ENCODE measurements at regions not wholly inside any gene's neighbourhood (a gene's known extent, or its start where the extent isn't known, plus 50 kb on each side); places are given as distances from the start of the nearest gene placed in this dataset.

- TF ChIP-seq, protein P1, sequence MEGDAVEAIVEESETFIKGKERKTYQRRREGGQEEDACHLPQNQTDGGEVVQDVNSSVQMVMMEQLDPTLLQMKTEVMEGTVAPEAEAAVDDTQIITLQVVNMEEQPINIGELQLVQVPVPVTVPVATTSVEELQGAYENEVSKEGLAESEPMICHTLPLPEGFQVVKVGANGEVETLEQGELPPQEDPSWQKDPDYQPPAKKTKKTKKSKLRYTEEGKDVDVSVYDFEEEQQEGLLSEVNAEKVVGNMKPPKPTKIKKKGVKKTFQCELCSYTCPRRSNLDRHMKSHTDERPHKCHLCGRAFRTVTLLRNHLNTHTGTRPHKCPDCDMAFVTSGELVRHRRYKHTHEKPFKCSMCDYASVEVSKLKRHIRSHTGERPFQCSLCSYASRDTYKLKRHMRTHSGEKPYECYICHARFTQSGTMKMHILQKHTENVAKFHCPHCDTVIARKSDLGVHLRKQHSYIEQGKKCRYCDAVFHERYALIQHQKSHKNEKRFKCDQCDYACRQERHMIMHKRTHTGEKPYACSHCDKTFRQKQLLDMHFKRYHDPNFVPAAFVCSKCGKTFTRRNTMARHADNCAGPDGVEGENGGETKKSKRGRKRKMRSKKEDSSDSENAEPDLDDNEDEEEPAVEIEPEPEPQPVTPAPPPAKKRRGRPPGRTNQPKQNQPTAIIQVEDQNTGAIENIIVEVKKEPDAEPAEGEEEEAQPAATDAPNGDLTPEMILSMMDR (IDR thresholded peaks at IDR 0.05; ENCODE audit: insufficient read depth, low read depth, low read length, missing control alignments): no peak
- no peak for DNase-seq (ENCODE audit: low read depth)
- no peak overlapping the region for H3K4me3 ChIP-seq (ENCODE audit: low read depth, low read length)
These were observed 107.3 kb upstream of the STARD13 start for GRCh38 chr13:33392794-33393405.

GRCh38 chr13:33394294-33394932, 108.9 kb upstream of the STARD13 start:
- DNase-seq (ENCODE audit: low read depth): no peak
- H3K4me3 ChIP-seq (ENCODE audit: low read depth, low read length): no peak overlapping the region
- TF ChIP-seq, protein P1 (IDR thresholded peaks at IDR 0.05; ENCODE audit: insufficient read depth, low read depth, low read length, missing control alignments): no peak

DNA sequence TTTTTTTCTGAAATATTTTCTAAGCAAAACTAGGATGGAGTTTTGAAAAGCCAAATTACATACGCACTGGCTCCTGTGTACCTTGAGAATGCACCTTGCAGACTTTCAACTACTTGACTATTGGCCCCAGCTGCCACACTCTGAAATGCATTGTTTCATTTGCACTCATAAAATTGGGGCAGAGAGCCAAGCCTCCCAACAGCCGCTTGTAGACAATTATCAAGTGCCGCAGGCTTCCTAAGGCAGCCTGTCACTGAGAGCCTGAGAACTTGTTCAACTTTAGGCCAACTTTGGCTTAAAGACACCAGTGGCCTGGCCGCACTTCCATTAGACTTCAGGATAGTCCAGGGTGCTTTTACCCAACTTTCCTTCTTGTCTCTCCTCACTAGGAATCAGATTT, 115.7 kb upstream of the STARD13 start:
- TF ChIP-seq, protein P1 (IDR thresholded peaks at IDR 0.05; ENCODE audit: insufficient read depth, low read depth, low read length, missing control alignments): no peak
- H3K4me3 ChIP-seq (ENCODE audit: low read depth, low read length): no peak overlapping the region
- no peak for DNase-seq (ENCODE audit: low read depth)

DNA sequence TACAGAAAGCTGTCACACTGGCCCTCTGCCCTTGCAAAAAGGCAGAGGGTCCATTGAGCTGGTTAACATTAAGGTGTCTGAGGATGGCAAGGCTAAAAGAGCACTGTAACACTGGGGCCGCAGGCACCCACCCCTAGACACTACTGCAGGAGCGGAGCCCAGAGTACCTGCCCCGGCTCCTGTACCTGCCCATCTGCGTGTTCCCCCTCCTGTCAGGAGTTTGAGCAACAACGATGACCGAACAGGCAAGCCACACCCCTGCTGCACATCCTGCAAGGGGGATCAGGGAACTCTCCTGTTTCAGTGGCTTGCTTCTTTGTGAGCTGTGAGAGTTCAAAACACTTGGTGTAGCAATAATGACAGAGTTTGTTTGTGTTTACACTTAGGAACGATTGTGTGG, 117.4 kb upstream of the STARD13 start:
- TF ChIP-seq, protein P1 (IDR thresholded peaks at IDR 0.05; ENCODE audit: insufficient read depth, low read depth, low read length, missing control alignments): no peak
- DNase-seq (ENCODE audit: low read depth): no peak
- no peak overlapping the region for H3K4me3 ChIP-seq (ENCODE audit: low read depth, low read length)

GRCh38 chr13:33403807-33404362, 118.3 kb upstream of the STARD13 start:
- TF ChIP-seq, protein P1 (IDR thresholded peaks at IDR 0.05; ENCODE audit: insufficient read depth, low read depth, low read length, missing control alignments): no peak
- DNase-seq (ENCODE audit: low read depth): no peak
- no peak overlapping the region for H3K4me3 ChIP-seq (ENCODE audit: low read depth, low read length)

DNA sequence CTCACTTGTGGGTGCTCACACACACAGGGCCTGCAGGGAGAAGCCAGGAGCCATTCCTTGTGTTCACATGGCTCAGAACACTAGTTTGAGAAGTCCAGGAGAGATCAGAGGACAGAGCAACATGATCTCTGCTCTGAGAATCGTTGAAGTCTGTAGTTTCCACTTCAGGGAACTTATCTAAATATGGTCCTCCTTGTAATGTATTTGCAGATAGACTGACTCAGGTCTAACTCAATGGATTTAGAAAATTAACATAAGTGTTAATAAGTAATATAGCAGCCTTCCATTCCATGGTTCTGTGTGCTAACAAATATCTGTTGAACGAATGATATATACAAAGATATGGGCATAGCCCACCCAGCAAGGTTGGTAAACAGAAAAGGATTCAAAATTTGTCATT, 119.8 kb upstream of the STARD13 start:
- TF ChIP-seq, protein P1 (IDR thresholded peaks at IDR 0.05; ENCODE audit: insufficient read depth, low read depth, low read length, missing control alignments): no peak

More for the DNA sequence above, 119.8 kb upstream of the STARD13 start:
- no peak overlapping the region for H3K4me3 ChIP-seq (ENCODE audit: low read depth, low read length)
- no peak for DNase-seq (ENCODE audit: low read depth)

All from GM12865 (cell line).